ENCODE measurements at regions not wholly inside any gene's neighbourhood (a gene's known extent, or its start where the extent isn't known, plus 50 kb on each side); places are given as distances from the start of the nearest gene placed in this dataset.

DNA sequence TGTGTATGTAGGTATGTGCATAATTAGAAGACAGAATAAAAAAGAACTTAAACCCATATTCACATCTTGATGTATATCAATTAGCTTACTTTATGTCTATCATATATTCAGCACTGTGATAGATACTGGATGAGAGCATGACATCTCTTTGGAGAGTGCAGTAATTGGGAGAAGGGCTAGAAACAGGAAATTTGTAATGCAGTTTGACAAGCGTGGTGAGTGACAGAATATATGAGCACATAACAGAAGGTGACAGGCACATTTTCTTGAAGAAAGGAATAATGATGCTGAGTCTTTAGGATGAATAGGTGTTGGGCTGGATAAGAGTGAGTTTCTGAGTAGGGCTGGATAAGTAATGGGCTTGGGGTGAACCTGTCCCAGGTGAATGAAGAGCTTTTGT is 680.3 kb upstream of the ZNF385D start:
- Histone ChIP-seq H2BK15ac (ENCODE audit: low read depth, low read length) (no peak overlapping the region), H3T11ph (ENCODE audit: low read length) (no peak overlapping the region), H3K14ac (ENCODE audit: insufficient read depth, low read length) (no peak overlapping the region), H3K9me3 (ENCODE audit: control insufficient read depth, low read depth, low read length) (no peaks in the 10 kb centered on the region), H2BK20ac (ENCODE audit: low read depth, low read length, poor library complexity, severe bottlenecking) (no peak overlapping the region), H3K4me2 (ENCODE audit: insufficient read depth, insufficient read length, low read length) (no peak overlapping the region), H2AK5ac (ENCODE audit: insufficient read length, low read length) (no peak overlapping the region), H4K20me1 (ENCODE audit: control insufficient read depth, insufficient read depth, insufficient read length) (no peaks in the 10 kb centered on the region), H3K18ac (ENCODE audit: insufficient read length, low read depth, low read length) (no peak overlapping the region), H4K5ac (ENCODE audit: insufficient read length, low read depth, low read length) (no peak overlapping the region), H3K56ac (ENCODE audit: insufficient read length, low read depth, low read length) (no peak overlapping the region), H2AFZ (ENCODE audit: low read length) (no peak overlapping the region), H3K27ac (ENCODE audit: insufficient read length, low read depth, low read length) (no peak overlapping the region), H3K79me1 (ENCODE audit: insufficient read depth, low read depth, low read length, poor library complexity, severe bottlenecking) (no peaks in the 10 kb centered on the region), H3K27me3 (ENCODE audit: insufficient read depth, low read length) (no peaks in the 10 kb centered on the region), H4K8ac (replicated peaks; ENCODE audit: insufficient read length, low read depth, low read length) (no peak overlapping the region), H3K23ac (ENCODE audit: insufficient read length, low read depth, low read length) (no peak overlapping the region), H2BK12ac (ENCODE audit: insufficient read length, low read depth, low read length) (no peak overlapping the region), H2BK5ac (ENCODE audit: insufficient read length, low read length) (no peak overlapping the region), H3K9ac (ENCODE audit: extremely low read depth, insufficient read length, low read length) (no peak overlapping the region), H2BK120ac (ENCODE audit: low read depth, low read length, poor library complexity, severe bottlenecking) (no peak overlapping the region), H4K91ac (ENCODE audit: insufficient read length, low read depth, low read length) (no peak overlapping the region), H3K79me2 (ENCODE audit: insufficient read depth, low read length) (no peaks in the 10 kb centered on the region), H3K4ac (ENCODE audit: low read depth, low read length) (no peak overlapping the region), H3K23me2 (ENCODE audit: insufficient read length, low read depth, low read length, poor library complexity, severe bottlenecking) (no peaks in the 10 kb centered on the region), H3K4me1 (ENCODE audit: insufficient read depth, low read length) (no peaks in the 10 kb centered on the region)
- no peak overlapping the region for H3K4me3 Mint-ChIP-seq
- DNase-seq: no peak
- WGBS (ENCODE audit: extremely low coverage, insufficient read length, low lambda C conversion rate): no CpG with 5 or more reads among the region's 1 CpG
- H3K4me1 Mint-ChIP-seq: no peaks in the 10 kb centered on the region
- no peaks in the 10 kb centered on the region for H3K36me3 Mint-ChIP-seq (ENCODE audit: insufficient read depth in 1 of 3, low read depth in 3 of 3)
- H3K9me3 Mint-ChIP-seq: no peaks in the 10 kb centered on the region
- no peak overlapping the region for H3K27ac Mint-ChIP-seq
- TF ChIP-seq, protein P1, sequence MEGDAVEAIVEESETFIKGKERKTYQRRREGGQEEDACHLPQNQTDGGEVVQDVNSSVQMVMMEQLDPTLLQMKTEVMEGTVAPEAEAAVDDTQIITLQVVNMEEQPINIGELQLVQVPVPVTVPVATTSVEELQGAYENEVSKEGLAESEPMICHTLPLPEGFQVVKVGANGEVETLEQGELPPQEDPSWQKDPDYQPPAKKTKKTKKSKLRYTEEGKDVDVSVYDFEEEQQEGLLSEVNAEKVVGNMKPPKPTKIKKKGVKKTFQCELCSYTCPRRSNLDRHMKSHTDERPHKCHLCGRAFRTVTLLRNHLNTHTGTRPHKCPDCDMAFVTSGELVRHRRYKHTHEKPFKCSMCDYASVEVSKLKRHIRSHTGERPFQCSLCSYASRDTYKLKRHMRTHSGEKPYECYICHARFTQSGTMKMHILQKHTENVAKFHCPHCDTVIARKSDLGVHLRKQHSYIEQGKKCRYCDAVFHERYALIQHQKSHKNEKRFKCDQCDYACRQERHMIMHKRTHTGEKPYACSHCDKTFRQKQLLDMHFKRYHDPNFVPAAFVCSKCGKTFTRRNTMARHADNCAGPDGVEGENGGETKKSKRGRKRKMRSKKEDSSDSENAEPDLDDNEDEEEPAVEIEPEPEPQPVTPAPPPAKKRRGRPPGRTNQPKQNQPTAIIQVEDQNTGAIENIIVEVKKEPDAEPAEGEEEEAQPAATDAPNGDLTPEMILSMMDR (conservative IDR thresholded peaks at IDR 0.05): no peak
- H3K27me3 Mint-ChIP-seq (ENCODE audit: low read depth): no peaks in the 10 kb centered on the region
